ENCODE measurements at regions not wholly inside any gene's neighbourhood (a gene's known extent, or its start where the extent isn't known, plus 50 kb on each side); places are given as distances from the start of the nearest gene placed in this dataset.

DNA sequence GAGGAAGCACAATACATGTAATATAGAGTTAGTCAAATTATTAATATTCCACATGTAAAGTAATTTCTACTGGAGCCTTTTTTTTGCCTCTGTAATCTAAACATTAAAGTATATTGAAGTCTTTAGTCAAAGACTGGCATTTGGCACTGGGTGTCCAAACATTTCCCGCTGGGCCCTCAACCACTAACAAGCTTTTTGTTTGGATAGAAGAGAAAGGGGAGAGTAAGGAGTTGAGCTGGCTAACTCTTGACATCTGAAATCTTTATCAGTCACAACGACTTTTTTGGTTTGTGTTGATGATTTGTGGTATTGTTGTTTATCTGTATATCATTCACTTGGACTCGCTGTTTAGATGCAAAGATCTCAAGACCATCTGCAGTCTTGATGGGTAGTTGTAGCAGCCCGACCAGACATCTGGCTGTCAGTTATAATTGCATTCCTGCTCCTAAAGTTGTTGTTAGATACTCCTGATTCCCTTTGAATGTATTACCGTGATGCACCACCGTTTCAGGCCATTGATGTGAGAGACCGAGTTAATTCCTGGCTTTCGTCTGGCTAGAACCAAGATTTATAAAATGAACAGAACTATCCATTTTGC, 379.6 kb downstream of the MTX2 start:
- Histone ChIP-seq H3K4me3 (no peak overlapping the region), H3K9me3 (ENCODE audit: insufficient read depth, low read depth) (no peaks in the 10 kb centered on the region), H3K9me2 (ENCODE audit: insufficient read depth) (no peaks in the 10 kb centered on the region), H3K4me2 (no peak overlapping the region), H4K20me1 (ENCODE audit: insufficient read depth) (no peaks in the 10 kb centered on the region), H3K79me2 (ENCODE audit: low read depth) (no peaks in the 10 kb centered on the region), H3F3A (ENCODE audit: insufficient read depth, low read depth) (no peaks in the 10 kb centered on the region), H3K4me1 (replicated peaks; ENCODE audit: insufficient read depth) (no peaks in the 10 kb centered on the region), H2AFZ (no peak overlapping the region), H3K27me3 (ENCODE audit: insufficient read depth, low read depth) (peaks cover 30% of the 10 kb centered on the region; the same call in 1 of the 2 replicates), H3K27ac (no peak overlapping the region), H3K36me3 (ENCODE audit: low read depth) (no peaks in the 10 kb centered on the region)
- DNase-seq: no peak
- no peak for TF ChIP-seq EZH2 (IDR thresholded peaks at IDR 0.05; ENCODE audit: low read depth)
- TF ChIP-seq, protein P1, sequence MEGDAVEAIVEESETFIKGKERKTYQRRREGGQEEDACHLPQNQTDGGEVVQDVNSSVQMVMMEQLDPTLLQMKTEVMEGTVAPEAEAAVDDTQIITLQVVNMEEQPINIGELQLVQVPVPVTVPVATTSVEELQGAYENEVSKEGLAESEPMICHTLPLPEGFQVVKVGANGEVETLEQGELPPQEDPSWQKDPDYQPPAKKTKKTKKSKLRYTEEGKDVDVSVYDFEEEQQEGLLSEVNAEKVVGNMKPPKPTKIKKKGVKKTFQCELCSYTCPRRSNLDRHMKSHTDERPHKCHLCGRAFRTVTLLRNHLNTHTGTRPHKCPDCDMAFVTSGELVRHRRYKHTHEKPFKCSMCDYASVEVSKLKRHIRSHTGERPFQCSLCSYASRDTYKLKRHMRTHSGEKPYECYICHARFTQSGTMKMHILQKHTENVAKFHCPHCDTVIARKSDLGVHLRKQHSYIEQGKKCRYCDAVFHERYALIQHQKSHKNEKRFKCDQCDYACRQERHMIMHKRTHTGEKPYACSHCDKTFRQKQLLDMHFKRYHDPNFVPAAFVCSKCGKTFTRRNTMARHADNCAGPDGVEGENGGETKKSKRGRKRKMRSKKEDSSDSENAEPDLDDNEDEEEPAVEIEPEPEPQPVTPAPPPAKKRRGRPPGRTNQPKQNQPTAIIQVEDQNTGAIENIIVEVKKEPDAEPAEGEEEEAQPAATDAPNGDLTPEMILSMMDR (conservative IDR thresholded peaks at IDR 0.05): no peak
- ChIA-PET CTCF (no interaction called here), POLR2A (ENCODE audit: unreplicated experiment) (no interaction called here)
- BruUV-seq (replicated peaks): no TSS peak
- intact Hi-C loops (cut with micrococcal nuclease; ENCODE audit: unreplicated experiment): loop anchor here (10.0 kb wide), 1 partner anchor 644 kb away; the partner anchor contains the start of gene LNPK

DNA sequence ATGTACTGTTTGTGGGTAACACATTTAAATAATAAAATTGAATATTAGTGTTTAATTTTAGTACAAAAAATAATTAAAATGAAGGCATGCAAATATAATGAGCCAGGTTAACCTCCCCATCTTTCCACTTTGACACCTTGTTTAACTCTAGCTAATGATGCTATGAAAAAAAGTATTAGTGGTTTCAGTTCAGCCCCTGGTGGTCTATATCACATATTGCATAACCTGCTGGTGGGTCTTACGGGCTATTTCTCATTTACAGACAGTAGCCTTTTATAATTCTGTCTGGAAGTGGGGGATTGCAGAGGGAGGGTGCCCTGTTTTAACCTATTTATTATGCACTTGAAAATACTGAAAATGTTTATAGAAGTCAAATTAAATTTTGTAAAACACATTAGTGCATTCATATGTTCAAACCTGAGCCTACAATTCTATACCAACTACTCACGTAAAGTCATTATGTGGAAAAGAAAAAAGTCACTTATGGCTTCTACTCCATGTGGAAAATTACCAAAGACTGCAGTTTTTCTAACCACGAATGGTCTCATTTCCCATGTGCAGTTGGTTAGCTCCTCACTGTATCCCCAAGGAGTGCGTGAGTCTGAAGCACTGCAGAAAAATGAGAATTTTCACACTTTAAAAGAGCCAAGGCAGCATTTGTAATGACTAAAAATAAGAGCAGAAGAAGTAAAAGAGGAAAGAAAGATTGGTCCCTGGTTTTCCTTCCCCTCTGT, 381.0 kb downstream of the MTX2 start:
- no peak overlapping the region for H2AFZ ChIP-seq
- BruUV-seq (replicated peaks): no TSS peak
- POLR2A ChIA-PET (ENCODE audit: unreplicated experiment): no interaction called here

DNA sequence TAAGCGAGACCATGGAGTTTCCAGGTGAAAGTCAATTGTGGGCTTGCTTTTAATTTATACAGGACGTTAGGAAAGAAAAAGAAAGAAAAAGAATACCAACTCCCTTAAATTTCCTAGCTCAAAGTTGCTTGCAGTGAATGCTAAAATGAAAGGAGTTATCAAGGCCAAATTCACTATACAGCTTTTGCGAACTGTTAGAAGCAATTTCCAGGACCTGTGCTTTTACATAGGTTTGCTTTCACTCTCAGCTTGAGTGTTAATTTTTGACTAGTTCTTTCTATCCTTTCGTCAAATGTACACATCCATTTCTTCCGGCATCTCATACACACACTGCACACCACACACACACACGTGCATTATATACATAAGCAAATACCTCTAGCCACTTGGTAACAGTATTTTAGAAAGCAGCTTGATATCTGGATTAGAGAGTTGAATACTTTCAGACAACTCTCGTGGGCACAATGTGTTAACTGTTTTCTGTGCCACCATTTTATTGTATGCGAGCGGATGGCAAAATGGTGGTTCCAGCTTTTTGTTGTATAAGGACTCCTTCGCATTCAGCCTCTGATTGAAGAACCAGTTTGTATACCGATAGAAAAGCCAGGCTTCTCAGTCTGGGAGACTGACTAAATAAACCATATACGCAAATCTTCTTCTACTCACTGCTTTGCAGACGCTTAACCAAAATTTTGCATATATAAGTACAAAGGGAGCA, 381.8 kb downstream of the MTX2 start:
- no TSS peak for BruUV-seq (replicated peaks)
- Histone ChIP-seq H3K9me3 (ENCODE audit: insufficient read depth, low read depth) (no peaks in the 10 kb centered on the region), H3K27ac (no peak overlapping the region), H3K9me2 (ENCODE audit: insufficient read depth) (no peaks in the 10 kb centered on the region), H3K27me3 (ENCODE audit: insufficient read depth, low read depth) (peaks cover 26% of the 10 kb centered on the region; the same call in 1 of the 2 replicates), H3K36me3 (ENCODE audit: low read depth) (no peaks in the 10 kb centered on the region), H3F3A (ENCODE audit: insufficient read depth, low read depth) (no peaks in the 10 kb centered on the region), H3K4me2 (peak overlapping the region; percentile 6; the same call in 1 of the 2 replicates), H4K20me1 (ENCODE audit: insufficient read depth) (no peaks in the 10 kb centered on the region), H2AFZ (no peak overlapping the region), H3K79me2 (ENCODE audit: low read depth) (no peaks in the 10 kb centered on the region), H3K4me3 (no peak overlapping the region), H3K4me1 (replicated peaks; ENCODE audit: insufficient read depth) (no peaks in the 10 kb centered on the region)
- TF ChIP-seq EZH2 (IDR thresholded peaks at IDR 0.05; ENCODE audit: low read depth): no peak
- TF ChIP-seq, protein P1 (conservative IDR thresholded peaks at IDR 0.05): no peak
- ChIA-PET CTCF (interaction anchor here (0.8 to 3.0 kb wide), 7 partner anchors 88 to 524 kb away, joined by 3 to 13 read pairs (median 9); no protein-coding TSS in a partner anchor), POLR2A (ENCODE audit: unreplicated experiment) (no interaction called here)
- intact Hi-C loops (cut with micrococcal nuclease; ENCODE audit: unreplicated experiment): loop anchor here (5.0 to 10.0 kb wide), 6 partner anchors 99 to 1286 kb away; no protein-coding TSS in a partner anchor
- no peak for DNase-seq

More for the DNA sequence above, 381.0 kb downstream of the MTX2 start:
- intact Hi-C loops (cut with micrococcal nuclease; ENCODE audit: unreplicated experiment): loop anchor here (5.0 to 10.0 kb wide), 6 partner anchors 98 to 1285 kb away; no protein-coding TSS in a partner anchor
- TF ChIP-seq EZH2 (IDR thresholded peaks at IDR 0.05; ENCODE audit: low read depth): no peak
- TF ChIP-seq, protein P1 (conservative IDR thresholded peaks at IDR 0.05): no peak
- no peaks in the 10 kb centered on the region for H3K9me2 ChIP-seq (ENCODE audit: insufficient read depth)
- H3F3A ChIP-seq (ENCODE audit: insufficient read depth, low read depth): no peaks in the 10 kb centered on the region
- H3K27ac ChIP-seq: no peak overlapping the region
- no peaks in the 10 kb centered on the region for H3K79me2 ChIP-seq (ENCODE audit: low read depth)
- no peak for DNase-seq
- H3K4me1 ChIP-seq (replicated peaks; ENCODE audit: insufficient read depth): no peaks in the 10 kb centered on the region
- H3K4me3 ChIP-seq: no peak overlapping the region
- H3K9me3 ChIP-seq (ENCODE audit: insufficient read depth, low read depth): no peaks in the 10 kb centered on the region
- peak overlapping the region; percentile 6; the same call in 1 of the 2 replicates for H3K4me2 ChIP-seq
- no peaks in the 10 kb centered on the region for H4K20me1 ChIP-seq (ENCODE audit: insufficient read depth)
- H3K27me3 ChIP-seq (ENCODE audit: insufficient read depth, low read depth): peaks cover 30% of the 10 kb centered on the region; the same call in 1 of the 2 replicates
- no peaks in the 10 kb centered on the region for H3K36me3 ChIP-seq (ENCODE audit: low read depth)
- CTCF ChIA-PET: interaction anchor here (0.7 to 3.0 kb wide), 3 partner anchors 195 to 1345 kb away, joined by 3 to 13 read pairs (median 4); no protein-coding TSS in a partner anchor

Data from PC-9 (cell line).